ENCODE measurements at regions not wholly inside any gene's neighbourhood (a gene's known extent, or its start where the extent isn't known, plus 50 kb on each side); places are given as distances from the start of the nearest gene placed in this dataset.

DNA sequence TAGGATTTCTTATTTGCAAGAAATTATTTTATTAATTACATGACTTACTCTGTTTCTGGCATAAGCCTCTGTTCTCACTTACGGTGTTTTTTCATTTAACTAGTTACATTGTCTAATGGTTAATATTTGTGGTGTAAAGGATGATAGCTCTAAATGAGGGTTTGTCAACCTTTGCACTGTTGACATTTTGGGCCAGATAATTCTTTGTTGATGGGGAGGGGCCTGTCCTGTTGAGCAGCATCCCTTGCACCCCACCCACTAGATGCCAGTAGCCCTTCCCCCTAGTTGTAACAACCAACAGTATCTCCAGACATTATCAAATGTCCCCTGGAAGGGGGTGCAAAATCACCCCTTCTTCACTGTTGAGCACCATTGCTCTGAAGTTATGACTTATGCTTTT is 83.6 kb upstream of the SLC44A3 start:
- H3K4me3 ChIP-seq (ENCODE audit: low read length), result no peak overlapping the region
- no peak for DNase-seq (ENCODE audit: low read depth, low spot score)

DNA sequence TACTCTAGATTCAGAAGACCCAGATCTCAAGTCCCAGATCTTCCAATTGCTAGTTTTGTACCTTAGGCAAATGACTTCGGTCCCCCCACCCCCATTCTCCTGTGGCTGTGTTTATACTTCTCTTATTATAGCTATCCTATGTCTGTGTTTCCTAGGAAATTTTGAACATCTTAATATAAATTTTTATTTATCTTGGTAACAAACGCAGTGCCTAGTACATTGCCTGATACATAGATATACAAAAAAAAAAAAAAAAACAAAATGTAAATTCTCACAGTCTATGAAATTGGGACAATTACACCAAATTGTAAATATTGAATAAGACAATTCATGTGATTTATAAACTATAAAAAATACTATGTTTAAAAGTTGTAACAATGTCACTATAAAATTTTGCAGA is 84.1 kb upstream of the SLC44A3 start:
- H3K4me3 ChIP-seq (ENCODE audit: low read length), result no peak overlapping the region
- no peak for DNase-seq (ENCODE audit: low read depth, low spot score)

DNA sequence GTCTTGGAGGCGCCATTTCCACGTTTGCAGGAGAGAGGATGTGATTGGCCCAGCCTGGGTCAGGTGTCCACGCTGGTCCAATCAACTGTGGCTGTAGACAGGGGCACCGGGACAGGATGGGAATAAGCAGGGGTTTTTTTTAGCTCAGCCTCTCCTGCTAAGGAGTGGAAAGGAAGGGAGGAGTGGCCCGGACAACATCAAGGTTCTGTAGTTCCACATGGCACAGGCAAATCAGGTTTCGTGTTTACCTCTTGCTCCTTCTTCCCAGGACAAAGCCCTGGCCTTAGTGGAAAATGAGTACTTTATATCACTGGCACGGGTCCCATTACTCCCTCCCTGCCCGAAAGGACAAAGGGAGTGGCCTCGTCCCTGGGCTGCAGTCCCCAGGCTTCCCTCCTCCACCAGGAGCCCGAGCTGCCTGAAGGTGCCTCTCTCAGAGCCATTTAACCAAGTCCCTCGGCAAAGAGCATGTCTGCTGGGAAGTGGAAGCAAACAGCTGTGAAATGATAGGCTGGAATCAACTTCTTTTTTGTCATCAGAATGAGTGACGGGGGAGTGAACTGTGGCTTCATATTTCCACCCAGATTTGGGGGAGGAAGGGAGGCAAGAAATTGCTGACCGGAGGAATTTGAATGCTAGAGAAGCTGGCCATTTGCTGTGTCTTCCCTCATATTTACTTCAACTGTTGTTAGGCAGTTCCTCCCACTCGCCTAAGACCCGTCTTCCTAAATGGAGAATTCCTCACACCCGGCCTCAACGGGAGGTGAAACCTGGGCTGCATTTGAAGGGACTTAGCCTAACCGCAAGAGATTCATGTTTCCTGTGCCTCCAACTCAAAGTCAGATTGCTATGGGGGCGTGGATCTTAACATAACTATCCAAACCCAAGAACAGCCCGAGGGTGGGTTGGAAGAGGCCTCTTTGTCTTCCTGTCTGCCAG is 84.9 kb upstream of the SLC44A3 start:
- H3K4me3 ChIP-seq (ENCODE audit: low read length), result no peak overlapping the region
- DNase-seq (ENCODE audit: low read depth, low spot score), result peak; percentile 78

DNA sequence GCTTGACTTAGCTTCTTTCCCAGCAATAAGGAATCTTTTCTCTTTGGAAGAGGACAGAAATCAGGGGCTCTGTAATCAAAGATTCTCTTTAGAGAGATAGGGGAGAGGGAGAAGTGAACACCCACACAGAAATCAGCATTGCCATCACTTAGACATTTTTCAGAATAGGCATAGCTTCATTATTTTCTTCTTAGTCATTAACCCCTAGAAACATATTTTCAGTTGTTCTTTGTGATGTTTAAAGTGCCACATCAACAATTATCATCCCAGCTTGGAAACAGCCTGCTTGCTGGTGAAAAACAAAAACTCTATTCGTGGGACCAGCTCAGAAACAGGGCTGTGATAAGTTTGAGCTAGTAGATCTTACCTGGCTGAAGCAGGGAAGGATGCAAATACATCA is 88.3 kb upstream of the SLC44A3 start:
- no peak overlapping the region for H3K4me3 ChIP-seq (ENCODE audit: low read length)
- no peak for DNase-seq (ENCODE audit: low read depth, low spot score)

DNA sequence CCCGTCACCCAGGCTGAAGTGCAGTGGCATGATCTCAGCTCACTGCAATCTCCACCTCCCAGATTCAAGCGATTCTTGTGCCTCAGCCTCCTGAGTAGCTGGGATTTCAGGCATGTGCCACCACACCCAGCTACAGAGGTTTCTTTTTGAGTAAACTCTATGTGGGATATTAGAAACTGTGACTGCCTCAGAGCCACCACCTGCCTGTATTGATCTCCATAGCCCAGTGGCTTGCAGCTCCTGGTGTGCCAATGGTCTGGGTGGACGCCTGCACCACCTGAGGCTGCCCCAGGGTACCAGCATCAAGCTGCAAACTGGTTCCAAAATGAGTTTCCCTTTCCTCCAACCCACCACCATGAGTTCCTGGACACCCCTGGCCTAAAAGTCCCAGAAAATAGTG is 89.7 kb upstream of the SLC44A3 start:
- no peak for DNase-seq (ENCODE audit: low read depth, low spot score)
- H3K4me3 ChIP-seq (ENCODE audit: low read length), result no peak overlapping the region

DNA sequence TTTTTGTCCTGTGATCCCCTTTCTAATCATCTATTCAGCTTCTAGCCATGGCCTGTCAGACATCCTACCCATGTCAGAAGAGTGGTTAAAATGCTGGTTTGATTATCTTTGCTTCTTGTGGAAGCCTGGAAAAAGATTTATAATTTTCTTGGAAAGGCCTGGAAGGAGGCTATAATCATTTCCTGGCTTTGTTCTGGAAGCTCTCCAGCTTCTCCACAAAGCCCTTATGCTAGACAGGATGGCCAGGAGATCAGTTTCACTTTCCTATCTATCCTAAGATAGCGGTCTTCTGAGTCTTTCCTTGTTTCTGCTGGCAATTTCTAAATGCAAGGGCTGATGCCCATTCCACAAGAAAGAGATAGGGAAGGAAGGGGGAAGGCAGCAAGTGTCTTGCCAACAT is 90.9 kb upstream of the SLC44A3 start:
- no peak for DNase-seq (ENCODE audit: low read depth, low spot score)
- H3K4me3 ChIP-seq (ENCODE audit: low read length), result no peak overlapping the region

DNA sequence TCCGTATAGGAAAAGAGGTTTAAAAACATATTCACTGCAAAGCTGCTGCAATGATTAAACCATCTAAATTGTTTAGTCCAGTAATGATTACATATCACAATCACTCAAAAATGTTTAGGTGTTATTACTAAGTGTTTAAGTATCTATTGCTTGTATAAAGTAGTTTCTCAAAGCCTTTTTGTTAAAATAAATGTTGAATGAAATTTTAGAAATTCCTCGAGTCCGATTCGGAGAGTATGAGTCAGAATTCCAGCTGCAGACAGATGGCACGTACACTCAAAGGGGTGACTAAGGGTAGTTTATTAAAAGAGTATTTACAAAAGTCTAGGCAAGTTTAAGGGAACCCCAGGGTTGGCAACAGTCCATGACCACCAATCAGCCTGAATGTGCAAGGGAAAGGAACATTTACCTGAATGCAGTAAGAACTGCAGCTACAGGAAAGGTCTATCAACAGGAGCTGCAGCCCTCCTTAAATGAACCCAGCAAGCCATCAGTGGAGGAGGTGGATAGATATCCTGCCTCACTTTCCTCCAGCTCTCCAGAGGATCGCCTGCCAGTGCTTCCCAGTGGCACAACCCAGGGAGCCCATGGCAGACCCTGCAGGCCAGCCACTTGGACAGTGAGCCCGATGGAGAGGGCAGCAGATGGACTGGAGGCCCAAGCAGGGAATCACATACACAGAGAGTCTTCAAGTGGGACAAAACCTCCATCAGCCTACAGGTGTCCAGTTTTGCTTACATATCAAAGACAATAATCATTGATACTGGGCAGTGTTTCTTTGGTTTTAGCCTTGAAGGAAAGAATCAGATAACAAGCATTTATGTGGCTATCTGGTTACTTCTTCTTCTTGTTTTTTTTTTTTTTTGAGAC is 92.1 kb upstream of the SLC44A3 start:
- no peak overlapping the region for H3K4me3 ChIP-seq (ENCODE audit: low read length)
- no peak for DNase-seq (ENCODE audit: low read depth, low spot score)

DNA sequence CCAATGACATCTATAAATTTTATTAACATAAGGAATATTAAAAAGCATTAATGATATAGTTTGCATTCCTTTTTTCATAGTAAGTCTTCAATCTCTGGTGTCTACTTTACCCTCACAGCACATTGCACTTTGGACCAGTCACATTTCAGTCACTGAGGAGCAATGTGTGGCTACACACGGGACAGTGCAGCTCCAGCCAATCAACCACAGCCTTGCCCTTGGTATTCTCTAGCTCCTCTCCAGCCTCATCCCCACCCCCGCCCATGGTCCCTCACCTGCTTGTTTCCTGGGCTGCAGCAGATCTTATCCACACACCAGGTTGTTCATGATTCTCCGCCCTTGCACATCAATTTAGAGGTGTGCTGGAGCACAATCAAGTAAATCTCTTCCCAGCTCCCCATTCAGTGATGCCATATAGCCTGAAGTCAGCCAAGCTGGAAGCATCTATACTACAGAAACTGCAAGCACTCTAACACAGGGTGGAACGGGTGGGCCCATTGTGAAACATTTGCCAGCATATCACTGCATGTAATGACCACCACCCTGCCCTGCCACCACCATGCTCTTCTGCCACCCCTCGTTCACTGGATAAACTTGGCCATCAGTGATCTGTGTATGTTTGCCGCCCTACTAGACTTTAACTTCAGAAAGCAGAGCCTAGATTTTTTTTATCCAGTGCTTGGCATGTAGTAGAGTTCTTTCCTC is 93.0 kb upstream of the SLC44A3 start:
- no peak overlapping the region for H3K4me3 ChIP-seq (ENCODE audit: low read length)
- no peak for DNase-seq (ENCODE audit: low read depth, low spot score)

DNA sequence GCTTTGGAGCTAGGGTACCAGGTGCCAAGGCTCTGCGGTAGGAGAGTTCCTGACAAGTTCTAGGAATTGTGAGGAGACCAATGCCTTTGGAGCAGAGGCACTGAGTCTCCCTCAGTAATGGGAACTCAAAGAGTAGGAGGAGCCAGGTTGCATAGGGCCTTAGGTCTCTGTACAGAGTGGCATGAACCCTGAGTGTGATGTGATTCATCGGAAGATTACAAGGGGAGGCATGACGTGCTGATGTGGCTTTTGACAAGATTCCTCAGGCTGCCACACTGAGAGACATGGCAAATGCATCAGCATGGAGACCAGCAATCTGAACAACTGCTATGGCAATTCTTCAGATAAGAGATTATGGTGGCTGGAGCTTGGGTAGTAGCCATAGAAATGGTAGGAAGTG is 94.6 kb upstream of the SLC44A3 start:
- no peak overlapping the region for H3K4me3 ChIP-seq (ENCODE audit: low read length)
- no peak for DNase-seq (ENCODE audit: low read depth, low spot score)

DNA sequence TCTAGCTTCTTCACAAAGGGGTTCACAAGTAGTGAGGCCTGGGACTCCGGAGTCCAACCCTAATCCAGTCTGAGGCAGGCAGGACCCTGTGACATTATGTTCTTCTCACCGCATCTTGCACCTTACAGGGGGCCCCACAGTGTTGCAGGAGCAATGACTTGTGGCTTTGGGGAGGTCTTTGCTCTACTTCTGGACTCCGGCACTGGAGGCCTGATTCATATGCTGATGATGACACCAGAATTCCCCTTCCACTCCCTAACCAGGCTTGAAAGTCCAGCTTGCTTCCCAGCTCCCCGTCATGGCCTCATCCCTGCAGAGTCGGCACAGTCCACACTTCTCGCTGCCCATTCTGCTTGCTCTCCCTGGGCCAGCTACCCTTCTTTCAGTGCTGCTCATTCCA is 96.3 kb upstream of the SLC44A3 start:
- DNase-seq (ENCODE audit: low read depth, low spot score), result no peak
- no peak overlapping the region for H3K4me3 ChIP-seq (ENCODE audit: low read length)

DNA sequence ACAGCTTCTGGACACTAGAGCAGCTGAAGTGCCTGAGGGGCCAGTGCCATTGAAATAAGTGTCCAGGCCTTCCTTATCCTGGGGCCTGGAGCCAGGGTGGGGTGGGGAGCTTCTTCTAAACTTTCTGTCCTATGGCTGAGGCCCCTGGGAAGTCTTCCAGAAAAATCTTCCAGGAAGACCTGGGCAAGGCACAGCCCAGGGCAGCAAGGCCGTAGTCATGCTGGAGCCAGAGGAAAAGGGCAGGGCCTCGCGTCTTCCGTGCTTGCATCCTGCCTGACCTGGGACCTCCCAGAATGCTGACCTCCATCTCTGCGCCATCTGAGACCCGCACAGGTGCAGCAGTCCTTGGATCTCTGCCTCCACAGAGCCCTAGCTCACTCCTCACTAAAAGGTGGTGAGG is 96.7 kb upstream of the SLC44A3 start:
- DNase-seq (ENCODE audit: low read depth, low spot score), result no peak
- no peak overlapping the region for H3K4me3 ChIP-seq (ENCODE audit: low read length)

DNA sequence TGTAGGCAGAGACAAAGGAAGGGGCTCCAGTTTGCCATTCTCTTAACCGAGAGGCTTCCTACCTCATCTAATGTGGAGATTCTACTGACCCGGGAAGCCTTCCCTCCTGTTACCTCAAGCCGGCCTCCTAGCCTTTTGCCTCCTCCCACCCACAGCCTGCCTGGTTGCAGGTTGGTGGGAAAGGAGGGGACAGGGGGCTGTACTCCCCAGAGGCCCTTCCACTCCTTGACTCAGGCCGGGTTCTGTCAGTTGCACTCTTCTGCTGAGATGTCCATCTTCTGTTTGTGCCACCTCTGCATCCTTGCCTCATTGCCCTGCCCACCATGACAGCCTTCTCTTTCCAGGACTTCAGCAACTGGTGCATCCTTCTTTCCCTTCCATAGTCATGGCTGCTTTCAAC is 98.0 kb upstream of the SLC44A3 start:
- no peak for DNase-seq (ENCODE audit: low read depth, low spot score)
- H3K4me3 ChIP-seq (ENCODE audit: low read length), result no peak overlapping the region

DNA sequence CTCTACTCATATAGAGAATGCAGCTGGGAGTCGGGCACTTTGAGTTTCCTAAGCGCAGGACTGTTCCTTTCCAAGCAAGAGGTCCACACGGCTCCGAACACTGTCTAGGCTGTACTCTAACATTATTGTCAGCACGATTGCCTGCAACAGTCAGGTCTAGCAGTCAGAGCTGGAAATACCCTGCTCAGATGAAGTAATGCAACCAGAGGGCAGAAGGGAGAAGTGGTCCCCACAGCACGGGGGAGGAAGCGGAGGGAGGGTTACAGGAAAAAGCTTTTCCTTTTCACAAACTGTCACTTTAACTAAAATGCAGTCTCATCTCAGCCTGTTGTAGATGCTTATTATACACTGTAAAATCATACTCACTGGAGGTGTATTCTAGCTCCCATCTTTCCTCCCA is 98.9 kb upstream of the SLC44A3 start:
- H3K4me3 ChIP-seq (ENCODE audit: low read length), result no peak overlapping the region
- DNase-seq (ENCODE audit: low read depth, low spot score), result no peak

DNA sequence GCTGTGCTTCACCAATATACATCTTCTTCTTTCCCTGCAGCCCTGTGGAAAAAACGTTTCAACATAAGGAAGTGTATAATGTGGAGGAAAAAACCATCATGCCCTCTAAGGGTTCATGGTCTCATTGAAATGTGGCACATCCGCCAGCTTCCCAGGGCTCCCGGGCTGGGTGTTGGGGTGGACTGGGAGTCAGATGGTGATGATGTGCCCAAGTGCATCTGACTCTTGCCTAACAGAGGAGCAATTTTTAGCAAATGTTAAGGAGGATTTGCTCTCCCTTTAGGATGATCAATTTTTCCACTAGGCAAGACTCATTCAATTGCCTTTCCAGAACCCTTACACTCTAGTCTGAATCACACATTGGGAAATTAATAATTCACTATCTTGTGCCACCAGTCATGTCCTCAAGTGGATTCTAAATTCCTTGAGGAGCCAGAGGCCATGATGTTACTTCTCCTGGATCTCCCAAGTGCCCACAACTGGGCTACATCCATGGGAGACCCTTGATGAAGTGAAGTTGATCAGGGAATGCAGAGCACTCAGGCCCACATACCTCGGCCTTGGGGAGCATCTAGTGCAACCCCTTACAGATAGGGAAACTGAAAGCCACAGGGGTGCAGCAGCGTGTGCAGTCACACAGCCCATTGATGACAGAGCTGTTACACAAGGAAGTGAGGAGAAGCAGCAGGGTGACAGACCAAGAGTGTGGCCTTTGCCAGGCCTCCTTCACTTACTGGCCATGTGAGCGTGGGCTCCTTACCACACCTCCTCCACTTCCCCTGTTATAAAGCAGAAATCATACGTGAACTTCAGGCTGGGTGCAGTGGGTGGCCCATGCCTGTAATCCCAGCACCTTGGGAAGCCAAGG is 100.0 kb upstream of the SLC44A3 start:
- no peak for DNase-seq (ENCODE audit: low read depth, low spot score)

DNA sequence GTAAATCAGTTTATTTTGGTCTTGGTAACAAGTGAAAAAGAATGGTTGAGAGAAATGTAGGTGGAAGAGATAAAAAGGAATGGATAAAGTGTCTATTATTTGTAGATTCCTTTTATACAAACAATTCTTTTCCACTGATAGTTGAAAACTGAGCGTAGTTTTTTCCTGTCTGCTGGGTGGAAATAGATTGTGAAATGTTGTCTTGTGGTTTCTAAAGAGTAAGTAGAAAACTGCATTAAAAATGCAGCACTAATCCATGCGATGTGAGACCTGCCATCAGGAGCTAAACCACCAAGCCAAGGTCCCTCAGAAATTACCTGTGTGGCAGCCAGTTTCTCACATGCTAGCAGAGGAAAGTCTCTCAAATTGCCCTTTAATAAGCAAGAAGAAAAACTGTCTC is 103.2 kb upstream of the SLC44A3 start:
- no peak for DNase-seq (ENCODE audit: low read depth, low spot score)
- no peak overlapping the region for H3K4me3 ChIP-seq (ENCODE audit: low read length)

More for the DNA sequence above, 100.0 kb upstream of the SLC44A3 start:
- H3K4me3 ChIP-seq (ENCODE audit: low read length), result no peak overlapping the region

DNA sequence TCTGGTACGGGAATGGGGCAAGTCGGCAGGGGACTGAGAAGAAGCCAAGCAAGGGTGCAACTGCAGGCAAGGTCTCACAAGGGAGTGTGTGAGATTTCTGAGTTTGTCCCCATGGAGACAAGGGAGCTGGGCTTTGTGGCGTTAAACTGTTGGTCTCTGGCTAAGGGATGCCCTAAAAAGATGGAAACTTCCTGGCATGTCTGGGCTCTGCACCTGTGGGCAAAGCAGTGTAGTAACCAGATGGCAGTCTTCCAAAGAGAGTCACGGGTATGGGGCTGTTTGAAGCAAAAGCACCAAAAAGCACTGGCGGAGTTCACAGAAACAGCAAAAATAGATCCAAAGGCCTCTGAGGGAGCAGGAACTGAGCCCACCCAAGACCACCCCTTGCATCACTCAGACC is 104.8 kb upstream of the SLC44A3 start:
- DNase-seq (ENCODE audit: low read depth, low spot score), result no peak
- no peak overlapping the region for H3K4me3 ChIP-seq (ENCODE audit: low read length)

DNA sequence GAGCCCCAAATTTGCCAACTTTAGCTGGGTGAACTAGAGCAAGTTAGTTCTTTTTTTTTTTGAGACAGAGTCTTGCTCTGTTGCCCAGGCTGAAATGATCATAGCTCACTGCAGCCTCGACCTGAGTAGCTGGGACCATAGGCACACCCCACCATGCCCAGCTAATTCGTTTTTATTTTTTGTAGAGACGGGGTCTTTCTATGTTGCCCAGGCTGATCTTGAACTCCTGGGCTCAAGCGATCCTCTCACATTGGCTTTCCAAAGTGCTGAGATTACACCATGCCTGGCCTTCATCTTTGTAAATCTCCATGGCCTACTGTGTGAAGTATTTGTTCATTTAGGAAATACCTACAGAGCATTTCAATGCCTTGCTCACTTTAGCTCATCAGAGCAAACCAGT is 105.6 kb upstream of the SLC44A3 start:
- no peak for DNase-seq (ENCODE audit: low read depth, low spot score)
- no peak overlapping the region for H3K4me3 ChIP-seq (ENCODE audit: low read length)

DNA sequence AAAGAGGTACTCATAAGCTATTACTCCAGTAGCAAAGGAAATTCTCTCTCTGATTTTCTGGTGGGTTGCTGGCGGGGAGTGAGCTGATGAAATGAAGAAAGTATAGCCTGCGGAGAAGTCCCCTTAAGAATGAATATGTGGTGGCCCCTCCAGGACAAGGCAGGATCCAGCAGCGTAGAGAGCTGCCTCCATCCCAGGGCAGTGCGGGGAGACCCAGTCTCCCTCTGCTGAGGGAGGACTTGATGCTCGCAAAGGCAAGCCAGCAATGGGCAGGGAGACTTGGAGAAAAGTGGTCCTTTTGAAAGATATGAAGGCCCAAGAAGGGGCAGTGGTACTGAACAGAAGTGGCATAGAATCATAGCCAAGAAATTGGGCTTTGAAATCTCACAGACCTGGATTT is 106.0 kb upstream of the SLC44A3 start:
- H3K4me3 ChIP-seq (ENCODE audit: low read length), result no peak overlapping the region
- no peak for DNase-seq (ENCODE audit: low read depth, low spot score)
